Chondrocyte (in vitro differentiated cells): ENCODE measurements at regions not wholly inside any gene's neighbourhood (a gene's known extent, or its start where the extent isn't known, plus 50 kb on each side); places are given as distances from the start of the nearest gene placed in this dataset.

Source experiments
- DNase-seq: peaks from one replicate; pipeline ENCODE4 v3.0.0; 2021; ENCODE audit warnings: mixed read lengths, low spot score
- H3K27ac Mint-ChIP-seq: one replicate; pipeline ENCODE4 v1.8.0; 2021; ENCODE audit warnings: mild to moderate bottlenecking, moderate library complexity, mixed read lengths; ENCODE audit not compliant: unreplicated experiment
- H3K27me3 Mint-ChIP-seq: 2 replicates; pipeline ENCODE4 v1.8.0; 2021; ENCODE audit warnings: low read depth, mixed read lengths
- H3K36me3 Mint-ChIP-seq: 2 replicates; pipeline ENCODE4 v1.8.0; 2021; ENCODE audit warnings: low read depth, mixed read lengths
- H3K4me1 Mint-ChIP-seq: 2 replicates; pipeline ENCODE4 v1.8.0; 2021; ENCODE audit warnings: low read depth, mild to moderate bottlenecking, mixed read lengths
- H3K4me3 Mint-ChIP-seq: one replicate; pipeline ENCODE4 v1.8.0; 2021; ENCODE audit warnings: mild to moderate bottlenecking, moderate library complexity, mixed read lengths; ENCODE audit not compliant: unreplicated experiment
- H3K9me3 Mint-ChIP-seq: 2 replicates; pipeline ENCODE4 v1.8.0; 2021; ENCODE audit warnings: low read depth, mixed read lengths
- TF ChIP-seq, protein P1 (sequence below): fragments of 200-600 bp; sonication (generic); IDR thresholded peaks from 2 replicates; pipeline ENCODE4 v1.5.0; 2021; ENCODE audit warnings: antibody characterized with exemption, mild to moderate bottlenecking, moderate library complexity

DNA sequence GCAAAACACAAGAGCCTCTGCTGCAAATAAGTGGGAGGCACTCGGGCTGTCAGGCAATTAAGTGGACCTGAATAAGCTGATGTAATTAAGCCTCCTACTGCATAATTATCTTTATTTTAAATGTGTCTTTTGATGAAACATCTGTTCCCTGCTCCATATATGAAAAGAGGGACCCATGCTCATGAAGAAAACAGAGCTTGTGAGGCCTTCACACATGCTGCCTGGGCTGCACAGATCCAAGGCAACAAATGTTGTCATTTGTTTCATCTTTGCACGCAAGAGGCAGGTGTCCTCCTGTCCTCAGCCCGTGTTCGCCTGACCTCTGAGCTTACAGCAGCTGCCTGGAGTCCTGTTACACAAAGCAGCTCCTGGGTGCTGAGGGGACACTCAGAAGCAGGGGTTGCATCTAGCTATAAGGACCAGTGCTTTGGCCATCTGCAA lies 381.1 kb downstream of the ZNF608 start:
- H3K36me3 Mint-ChIP-seq: peaks cover 4% of the 10 kb centered on the region
- H3K27me3 Mint-ChIP-seq: no peaks in the 10 kb centered on the region
- H3K27ac Mint-ChIP-seq: no peak overlapping the region

DNA sequence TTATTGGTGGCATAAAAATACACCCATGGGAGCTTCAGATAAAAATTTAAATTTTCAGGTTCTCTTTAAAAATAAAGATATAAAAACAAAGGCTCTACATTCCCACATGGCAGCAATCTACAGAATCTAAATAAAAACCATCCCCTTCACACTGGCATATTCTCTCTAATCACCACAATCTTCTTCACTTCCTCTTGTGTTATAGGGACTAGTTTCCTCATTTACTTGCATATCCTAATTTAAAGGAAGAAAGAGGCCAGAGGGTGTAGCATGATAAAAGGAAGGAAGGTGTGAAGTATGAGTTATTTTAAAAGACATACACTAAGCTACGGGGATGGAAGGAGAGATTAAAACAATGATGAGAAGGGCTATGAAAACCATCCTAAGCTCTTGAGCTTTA lies 390.5 kb downstream of the ZNF608 start:
- peaks cover 1% of the 10 kb centered on the region for H3K36me3 Mint-ChIP-seq
- no peaks in the 10 kb centered on the region for H3K9me3 Mint-ChIP-seq
- DNase-seq: no peak
- no peak overlapping the region for H3K4me3 Mint-ChIP-seq
- H3K27ac Mint-ChIP-seq: no peak overlapping the region
- H3K27me3 Mint-ChIP-seq: no peaks in the 10 kb centered on the region
- TF ChIP-seq, protein P1, sequence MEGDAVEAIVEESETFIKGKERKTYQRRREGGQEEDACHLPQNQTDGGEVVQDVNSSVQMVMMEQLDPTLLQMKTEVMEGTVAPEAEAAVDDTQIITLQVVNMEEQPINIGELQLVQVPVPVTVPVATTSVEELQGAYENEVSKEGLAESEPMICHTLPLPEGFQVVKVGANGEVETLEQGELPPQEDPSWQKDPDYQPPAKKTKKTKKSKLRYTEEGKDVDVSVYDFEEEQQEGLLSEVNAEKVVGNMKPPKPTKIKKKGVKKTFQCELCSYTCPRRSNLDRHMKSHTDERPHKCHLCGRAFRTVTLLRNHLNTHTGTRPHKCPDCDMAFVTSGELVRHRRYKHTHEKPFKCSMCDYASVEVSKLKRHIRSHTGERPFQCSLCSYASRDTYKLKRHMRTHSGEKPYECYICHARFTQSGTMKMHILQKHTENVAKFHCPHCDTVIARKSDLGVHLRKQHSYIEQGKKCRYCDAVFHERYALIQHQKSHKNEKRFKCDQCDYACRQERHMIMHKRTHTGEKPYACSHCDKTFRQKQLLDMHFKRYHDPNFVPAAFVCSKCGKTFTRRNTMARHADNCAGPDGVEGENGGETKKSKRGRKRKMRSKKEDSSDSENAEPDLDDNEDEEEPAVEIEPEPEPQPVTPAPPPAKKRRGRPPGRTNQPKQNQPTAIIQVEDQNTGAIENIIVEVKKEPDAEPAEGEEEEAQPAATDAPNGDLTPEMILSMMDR: no peak
- H3K4me1 Mint-ChIP-seq: no peaks in the 10 kb centered on the region

More for the DNA sequence above, 381.1 kb downstream of the ZNF608 start:
- Mint-ChIP-seq H3K9me3 (peaks cover 5% of the 10 kb centered on the region), H3K4me1 (no peaks in the 10 kb centered on the region), H3K4me3 (no peak overlapping the region)
- TF ChIP-seq, protein P1: no peak
- DNase-seq: no peak

DNA sequence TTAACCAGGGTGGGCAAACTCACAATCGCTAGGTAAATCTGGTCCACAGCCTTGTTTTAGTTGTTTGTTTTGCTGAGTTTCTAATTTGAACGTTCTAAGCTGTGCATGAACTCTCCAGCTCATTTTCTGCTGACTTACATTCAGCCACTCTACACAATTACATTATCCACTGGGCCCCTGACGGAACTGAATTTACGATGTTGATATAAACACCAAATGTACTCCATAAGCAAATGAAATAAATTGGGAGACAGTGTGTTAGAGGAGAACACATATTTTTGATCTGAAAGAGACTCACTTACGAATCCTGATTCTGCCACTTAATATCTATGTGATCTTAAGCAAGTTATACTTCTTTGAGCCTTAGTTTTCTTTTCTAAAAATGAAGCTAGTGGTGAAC lies 393.4 kb downstream of the ZNF608 start:
- H3K4me3 Mint-ChIP-seq: no peak overlapping the region
- no peaks in the 10 kb centered on the region for H3K4me1 Mint-ChIP-seq
- peaks cover 1% of the 10 kb centered on the region for H3K36me3 Mint-ChIP-seq
- H3K27me3 Mint-ChIP-seq: no peaks in the 10 kb centered on the region
- TF ChIP-seq, protein P1: no peak
- no peaks in the 10 kb centered on the region for H3K9me3 Mint-ChIP-seq
- DNase-seq: no peak
- H3K27ac Mint-ChIP-seq: no peak overlapping the region

DNA sequence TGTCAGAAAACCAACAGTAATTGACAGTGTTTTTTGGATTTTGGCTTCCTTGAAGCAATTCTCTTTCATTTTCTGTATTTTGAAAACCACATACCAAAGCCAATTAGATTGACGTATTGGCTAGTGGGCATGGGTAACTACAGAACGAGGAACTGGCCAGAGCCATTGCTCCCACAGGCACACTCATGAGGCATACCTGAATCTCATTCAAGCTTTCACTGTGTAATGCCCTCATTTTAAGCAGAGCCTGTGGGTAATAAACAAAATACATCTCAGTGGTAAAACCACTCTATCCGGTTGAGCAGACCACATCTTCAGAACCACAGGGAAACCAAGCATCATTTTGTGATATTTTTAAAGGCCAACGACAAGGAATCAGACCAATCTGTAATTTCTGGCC lies 394.1 kb downstream of the ZNF608 start:
- TF ChIP-seq, protein P1: no peak
- no peak for DNase-seq
- H3K4me3 Mint-ChIP-seq: no peak overlapping the region
- no peaks in the 10 kb centered on the region for H3K27me3 Mint-ChIP-seq
- H3K36me3 Mint-ChIP-seq: peaks cover under 1% of the 10 kb centered on the region
- H3K9me3 Mint-ChIP-seq: no peaks in the 10 kb centered on the region
- H3K27ac Mint-ChIP-seq: no peak overlapping the region
- H3K4me1 Mint-ChIP-seq: no peaks in the 10 kb centered on the region

DNA sequence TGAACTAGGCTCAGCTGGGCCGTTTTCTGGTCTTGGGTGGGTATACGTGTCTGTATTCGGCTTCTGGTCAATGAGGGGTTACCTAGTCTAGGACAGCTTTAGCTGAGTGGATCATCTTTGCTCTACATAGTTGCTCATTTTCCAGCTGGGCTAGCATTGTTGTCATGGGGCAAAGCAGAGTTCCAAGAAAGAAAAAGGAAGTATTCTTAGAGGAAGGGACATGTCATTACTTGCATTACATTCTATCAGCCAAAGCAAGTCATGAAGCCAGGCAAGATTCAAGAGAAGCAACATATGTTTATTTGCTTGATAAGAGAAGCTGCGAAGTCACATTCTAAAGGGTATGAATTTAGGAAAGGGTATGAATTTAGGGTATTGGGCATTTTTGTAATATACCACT lies 396.5 kb downstream of the ZNF608 start:
- H3K27me3 Mint-ChIP-seq: no peaks in the 10 kb centered on the region
- H3K4me3 Mint-ChIP-seq: no peak overlapping the region
- no peak overlapping the region for H3K27ac Mint-ChIP-seq
- no peaks in the 10 kb centered on the region for H3K36me3 Mint-ChIP-seq
- DNase-seq: no peak
- TF ChIP-seq, protein P1: no peak
- no peaks in the 10 kb centered on the region for H3K4me1 Mint-ChIP-seq
- H3K9me3 Mint-ChIP-seq: no peaks in the 10 kb centered on the region
